HG03457 (cell line): ENCODE measurements at regions not wholly inside any gene's neighbourhood (a gene's known extent, or its start where the extent isn't known, plus 50 kb on each side); places are given as distances from the start of the nearest gene placed in this dataset.

Source experiments
- ATAC-seq: cut with Tn5 transposase; IDR thresholded peaks from one replicate; pipeline ENCODE4 v1.9.1; 2021; ENCODE audit warnings: moderate number of reproducible peaks; ENCODE audit not compliant: unreplicated experiment

GRCh38 chr19:28521614-28522544, 691.1 kb downstream of the UQCRFS1 start:
- ATAC-seq, result no peak

GRCh38 chr19:28520998-28521568, 691.9 kb downstream of the UQCRFS1 start:
- ATAC-seq, result no peak

DNA sequence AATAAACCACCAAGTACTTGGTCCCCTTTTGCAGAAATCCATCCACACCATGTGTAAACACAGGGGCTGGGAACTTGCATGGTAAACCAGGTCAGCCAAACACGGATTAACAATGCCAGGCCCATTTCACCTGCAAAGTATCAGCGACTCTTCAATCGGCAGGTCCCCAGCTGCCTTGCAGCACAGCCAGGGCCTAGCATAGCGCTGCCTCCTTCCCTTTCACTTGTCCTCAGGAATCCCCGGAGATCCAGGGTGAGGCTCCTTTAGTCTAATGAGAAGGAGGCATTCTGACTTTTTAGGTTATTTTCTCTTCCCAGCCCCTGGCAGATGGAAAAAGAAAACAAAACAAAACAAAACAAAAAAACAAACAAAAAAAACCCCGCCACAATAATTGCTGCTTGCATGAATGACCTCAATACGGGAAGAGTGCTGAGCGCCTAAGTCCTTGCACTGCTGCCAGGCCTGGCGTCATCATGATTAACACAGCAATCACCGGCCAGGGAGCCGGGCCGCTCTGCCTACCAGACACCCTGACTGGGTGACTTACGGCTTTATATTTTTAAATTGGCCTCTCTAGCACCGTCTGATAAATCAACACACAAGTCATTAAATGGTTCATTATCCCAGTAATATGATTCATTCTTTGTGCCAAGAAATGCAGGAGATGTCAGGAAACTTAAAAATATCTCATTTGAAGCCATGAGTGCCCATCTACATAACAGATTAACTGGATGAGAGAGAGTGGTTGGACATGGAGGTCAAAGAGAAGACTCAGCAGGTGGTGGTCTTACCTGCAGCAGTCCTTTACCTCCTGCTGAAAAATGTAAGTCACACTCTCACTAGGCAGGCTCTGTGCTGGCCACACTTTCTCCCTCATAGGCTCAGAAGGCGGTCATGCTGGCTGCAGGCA, 692.7 kb downstream of the UQCRFS1 start:
- no peak for ATAC-seq

GRCh38 chr19:28519218-28519779, 693.7 kb downstream of the UQCRFS1 start:
- no peak for ATAC-seq

DNA sequence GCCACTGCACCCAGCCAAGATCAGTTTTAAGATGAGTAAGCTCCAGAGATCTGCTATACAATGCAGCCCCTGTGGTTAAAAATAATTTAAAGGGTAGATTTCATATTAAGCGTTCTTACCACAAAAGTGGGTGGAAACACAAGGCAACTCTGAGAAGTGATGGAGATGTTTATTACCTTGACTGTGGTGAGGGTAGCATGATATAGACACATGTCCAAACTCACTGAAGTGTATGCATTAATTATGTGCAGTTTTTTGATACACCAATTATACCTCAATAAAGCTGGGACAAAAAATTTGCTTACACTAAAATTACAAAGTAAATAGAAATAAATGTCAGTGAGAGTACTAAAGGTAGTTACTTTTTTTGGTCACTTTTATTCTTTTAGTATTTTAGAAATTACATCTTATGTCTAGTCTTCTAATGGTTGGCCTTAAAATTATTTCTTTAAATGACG, 696.5 kb downstream of the UQCRFS1 start:
- ATAC-seq, result no peak

DNA sequence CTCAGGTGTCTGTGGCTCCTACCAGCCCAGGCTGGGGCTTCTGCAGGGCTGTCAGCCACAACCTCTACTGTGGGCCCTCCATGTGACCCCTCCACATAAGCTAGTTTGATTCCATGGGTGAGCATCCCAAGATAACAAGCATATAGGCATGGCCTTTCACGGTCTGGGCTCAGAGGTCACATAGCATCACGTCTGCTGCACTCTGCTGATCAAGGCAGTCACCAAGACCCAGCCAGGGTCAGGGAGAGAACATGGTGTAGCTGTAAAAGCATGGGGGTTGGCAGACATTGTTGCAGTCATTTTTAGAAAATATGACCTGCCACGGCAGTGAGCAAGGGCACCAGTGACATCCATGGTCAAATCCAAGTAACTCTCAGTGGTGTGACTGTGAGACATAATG, 698.8 kb downstream of the UQCRFS1 start:
- no peak for ATAC-seq

- ATAC-seq, result no peak
These were observed 701.3 kb downstream of the UQCRFS1 start for GRCh38 chr19:28511655-28512054.

- ATAC-seq, result no peak
These were observed 703.7 kb downstream of the UQCRFS1 start for GRCh38 chr19:28509079-28509895.

- ATAC-seq, result no peak
These were observed 704.3 kb downstream of the UQCRFS1 start for GRCh38 chr19:28508666-28509065.

DNA sequence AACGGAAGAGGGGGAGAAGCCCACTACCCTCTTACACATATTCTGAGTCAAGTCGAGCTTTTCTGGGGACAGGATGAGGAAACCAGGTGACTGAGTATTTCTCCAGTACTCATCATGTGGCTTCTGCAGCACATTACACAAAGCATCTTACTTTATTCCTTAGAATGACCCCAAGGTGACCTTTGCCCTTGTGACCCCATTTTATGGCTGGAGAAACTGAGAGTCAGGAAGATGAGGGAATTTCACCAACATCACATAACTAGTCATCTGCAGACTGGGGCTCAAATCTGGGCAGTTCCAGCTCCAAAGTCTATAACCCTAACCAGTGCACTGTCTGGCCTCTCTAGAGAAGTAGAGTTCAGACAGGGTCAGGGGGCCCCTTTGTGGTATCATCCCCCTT, 707.0 kb downstream of the UQCRFS1 start:
- no peak for ATAC-seq

- no peak for ATAC-seq
These were observed 707.8 kb downstream of the UQCRFS1 start for GRCh38 chr19:28505134-28505533.

DNA sequence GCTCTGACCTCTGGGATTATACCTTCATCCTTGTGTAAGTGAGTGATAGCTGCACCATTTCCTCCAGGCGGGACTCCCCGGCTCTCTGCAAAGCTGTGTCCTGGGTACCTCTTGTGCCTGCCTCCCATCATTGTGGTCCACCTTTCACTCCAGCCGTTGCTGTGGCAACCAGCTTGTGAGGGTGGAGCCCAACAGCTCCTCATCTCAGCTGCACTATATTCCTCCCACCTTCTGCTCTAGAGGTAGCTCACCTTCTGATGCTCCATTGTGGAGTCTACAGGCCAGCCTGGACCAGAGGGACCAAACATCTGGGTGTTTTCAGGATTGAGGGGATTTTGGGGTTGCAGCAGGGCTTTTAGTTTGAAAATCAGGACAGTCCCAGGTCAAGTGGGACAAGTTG, 708.2 kb downstream of the UQCRFS1 start:
- ATAC-seq, result no peak

DNA sequence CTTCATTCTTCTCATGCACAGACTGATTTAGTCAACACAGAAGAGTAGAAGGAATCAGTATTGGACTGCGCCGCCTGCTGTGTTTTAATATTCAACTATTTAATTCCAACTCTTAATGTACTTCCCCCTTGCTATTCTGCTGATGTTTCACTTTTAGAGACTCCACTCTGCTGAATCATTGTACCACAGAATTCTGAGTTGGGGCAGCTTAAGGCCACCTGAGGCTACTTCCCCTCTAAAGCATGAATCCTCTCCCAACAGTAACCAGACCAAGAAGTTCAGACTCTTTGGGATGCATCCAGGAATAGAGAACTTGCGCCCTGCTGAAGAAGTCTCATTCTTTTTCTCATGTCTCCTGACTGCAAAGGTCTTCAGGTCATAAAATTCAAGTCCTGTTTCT, 708.8 kb downstream of the UQCRFS1 start:
- ATAC-seq, result no peak

DNA sequence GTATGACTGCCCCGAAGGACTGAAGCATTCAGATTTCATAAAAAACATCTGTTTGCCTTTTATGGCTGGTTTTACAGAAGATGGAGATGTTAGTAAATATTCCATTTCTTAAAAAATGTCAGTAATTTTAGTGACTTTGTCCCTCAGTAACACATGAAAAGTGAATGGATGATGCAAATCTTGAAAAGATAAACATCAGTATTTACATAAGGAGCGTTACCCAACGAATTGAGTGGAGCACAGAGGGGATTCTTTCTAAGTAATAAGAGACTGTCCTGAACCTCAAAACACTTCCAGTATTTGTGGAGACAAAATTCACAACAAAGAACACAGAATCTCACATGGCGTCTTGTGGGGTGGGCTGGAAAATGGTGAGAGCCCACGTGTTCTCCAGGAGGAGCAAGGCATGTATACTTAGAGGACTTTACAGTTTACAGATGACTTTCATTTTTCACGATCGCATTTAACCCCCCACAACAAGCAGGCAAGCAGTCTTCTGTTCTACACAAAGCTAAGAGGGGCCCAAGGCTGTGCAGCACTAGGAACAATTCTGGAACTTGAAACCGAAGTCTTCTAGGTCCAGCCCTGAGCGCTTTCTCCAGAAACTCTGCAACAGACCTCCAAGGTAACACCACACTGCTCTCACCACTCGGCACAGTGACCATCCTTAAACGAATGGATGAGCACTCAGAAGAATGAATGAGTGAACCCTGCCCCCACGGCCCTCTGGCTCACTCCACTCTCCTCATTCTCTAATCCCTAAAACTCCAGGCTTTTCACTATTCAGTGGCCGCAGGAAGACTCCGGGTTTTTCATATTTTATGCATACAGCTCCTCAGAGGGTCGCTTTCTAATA, 709.8 kb downstream of the UQCRFS1 start:
- ATAC-seq, result no peak

DNA sequence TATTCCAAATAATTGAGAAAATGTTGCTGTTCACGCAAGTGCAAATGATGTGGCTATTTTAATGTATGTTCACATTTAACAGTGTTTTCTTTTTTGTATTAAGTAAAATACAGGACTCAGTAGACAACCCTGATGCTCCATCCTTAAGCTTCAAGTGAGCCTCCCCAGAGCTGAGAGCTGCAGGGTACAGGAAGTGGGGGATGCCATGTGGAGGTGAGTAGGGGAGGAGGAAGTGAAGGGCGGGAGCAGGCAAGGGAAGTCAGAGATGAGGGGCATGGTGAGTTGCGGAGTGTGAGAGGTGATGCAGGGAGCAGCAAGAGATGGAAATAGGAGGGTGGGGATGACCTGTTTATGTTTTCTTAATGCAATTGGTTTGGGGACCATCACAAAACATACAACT, 711.0 kb downstream of the UQCRFS1 start:
- ATAC-seq, result no peak

- no peak for ATAC-seq
These were observed 711.8 kb downstream of the UQCRFS1 start for GRCh38 chr19:28500982-28501630.

- ATAC-seq, result no peak
These were observed 712.7 kb downstream of the UQCRFS1 start for GRCh38 chr19:28500296-28500695.

DNA sequence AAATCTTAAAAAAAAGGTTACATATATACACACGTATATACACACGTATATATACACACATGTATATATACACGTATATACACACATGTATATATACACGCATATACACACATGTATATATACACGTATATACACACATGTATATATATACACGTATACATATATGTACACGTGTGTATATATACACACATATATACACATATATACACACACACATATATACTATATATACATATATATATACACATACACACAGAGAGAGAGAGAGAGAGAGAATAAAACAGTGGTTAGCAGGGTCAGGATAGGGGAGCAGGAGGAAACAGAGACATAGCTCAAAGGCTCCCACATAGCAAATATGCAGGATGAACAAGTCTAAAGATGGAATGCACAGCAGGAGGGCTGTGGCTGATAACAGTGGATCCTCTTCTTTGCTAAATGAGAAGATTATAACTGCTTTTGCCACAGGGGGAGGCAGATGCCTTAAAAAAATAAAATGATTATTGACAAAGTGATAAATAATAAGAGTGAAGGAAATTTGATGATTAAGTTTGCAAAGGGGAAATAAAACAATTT, 714.5 kb downstream of the UQCRFS1 start:
- no peak for ATAC-seq
